Liver (tissue), 8 donors: ENCODE measurements at regions not wholly inside any gene's neighbourhood (a gene's known extent, or its start where the extent isn't known, plus 50 kb on each side); places are given as distances from the start of the nearest gene placed in this dataset.

Experiments
- DNase-seq: peaks from one replicate; pipeline ENCODE4 v3.0.0-alpha.2; 2017; ENCODE audit warnings: low spot score
- H3K27ac ChIP-seq, 2 donors: one replicate each; pipeline ENCODE4 v1.7.0; 2013; ENCODE audit warnings: inconsistent platforms in 2 of 2, low read length in 2 of 2, control low read depth in 1 of 2, low read depth in 1 of 2, mild to moderate bottlenecking in 1 of 2
- H3K27me3 ChIP-seq, 4 donors: one replicate each; pipeline versions ENCODE4 v1.6.1 to v1.7.0; 2013; ENCODE audit warnings: low read length in 3 of 4, inconsistent platforms in 1 of 4, mild to moderate bottlenecking in 1 of 4, moderate library complexity in 1 of 4; ENCODE audit not compliant: control insufficient read depth in 4 of 4, insufficient read depth in 4 of 4
- H3K36me3 ChIP-seq, 4 donors: one replicate each; pipeline versions ENCODE4 v1.6.1 to v1.7.0; 2013; ENCODE audit warnings: low read length in 3 of 4, mild to moderate bottlenecking in 3 of 4, low read depth in 1 of 4, moderate library complexity in 1 of 4; ENCODE audit not compliant: control insufficient read depth in 4 of 4, insufficient read depth in 3 of 4
- H3K4me1 ChIP-seq, 4 donors: one replicate each; pipeline versions ENCODE4 v1.6.1 to v1.7.0; 2013; ENCODE audit warnings: low read length in 3 of 4, mild to moderate bottlenecking in 3 of 4, moderate library complexity in 1 of 4; ENCODE audit not compliant: control insufficient read depth in 4 of 4, insufficient read depth in 4 of 4
- H3K4me3 ChIP-seq, 3 donors: one replicate each; pipeline versions ENCODE4 v1.6.1 to v1.7.0; 2013; ENCODE audit warnings: low read length in 3 of 3, control low read depth in 1 of 3, low read depth in 1 of 3, mild to moderate bottlenecking in 1 of 3
- H3K9ac ChIP-seq, 2 donors: one replicate each; pipeline ENCODE4 v1.7.0; 2013; ENCODE audit warnings: low read length in 2 of 2, mild to moderate bottlenecking in 2 of 2, moderate library complexity in 2 of 2, control low read depth in 1 of 2, low read depth in 1 of 2
- H3K9me3 ChIP-seq, 4 donors: one replicate each; pipeline versions ENCODE4 v1.6.1 to v1.7.0; 2013; ENCODE audit warnings: low read length in 3 of 4; ENCODE audit not compliant: control insufficient read depth in 4 of 4
- ATF3 ChIP-seq: IDR thresholded peaks from 2 replicates; pipeline ENCODE4 v1.6.1; 2016; ENCODE audit warnings: antibody characterized with exemption
- CTCF ChIP-seq: fragments of 150-350 bp; IDR thresholded peaks from 2 replicates; pipeline ENCODE4 v1.5.1; 2017; ENCODE audit warnings: improper control_type of control experiment, low read depth, low read length; ENCODE audit not compliant: missing input control
- EGR1 ChIP-seq, 2 donors: IDR thresholded peaks; 2 replicates each; pipeline ENCODE4 v1.6.1; 2016 to 2018; ENCODE audit warnings: antibody characterized with exemption in 2 of 2, low read depth in 2 of 2
- FOXA1 ChIP-seq: IDR thresholded peaks from 2 replicates; pipeline ENCODE4 v1.6.1; 2016; ENCODE audit warnings: antibody characterized with exemption
- FOXA2 ChIP-seq: IDR thresholded peaks from 2 replicates; pipeline ENCODE4 v1.6.1; 2016; ENCODE audit warnings: antibody characterized with exemption
- GABPA ChIP-seq, 2 donors: IDR thresholded peaks in 1 of 2; conservative IDR thresholded peaks in 1 of 2; 2 replicates each; pipeline ENCODE4 v1.6.1; 2016; ENCODE audit warnings: antibody characterized with exemption in 2 of 2, mild to moderate bottlenecking in 1 of 2, moderate library complexity in 1 of 2
- HNF4A ChIP-seq, 2 donors: conservative IDR thresholded peaks; 2 replicates each; pipeline ENCODE4 v1.6.1; 2016; ENCODE audit warnings: antibody characterized with exemption in 2 of 2, mild to moderate bottlenecking in 2 of 2
- HNF4G ChIP-seq: IDR thresholded peaks from 2 replicates; pipeline ENCODE4 v1.6.1; 2016; ENCODE audit warnings: antibody characterized with exemption
- NR2F2 ChIP-seq: IDR thresholded peaks from 2 replicates; pipeline ENCODE4 v1.6.1; 2016; ENCODE audit warnings: antibody characterized with exemption
- RAD21 ChIP-seq, 2 donors: IDR thresholded peaks; 2 replicates each; pipeline ENCODE4 v1.6.1; 2016; ENCODE audit warnings: antibody characterized with exemption in 2 of 2, mild to moderate bottlenecking in 2 of 2
- REST ChIP-seq: IDR thresholded peaks from 2 replicates; pipeline ENCODE4 v1.6.1; 2016; ENCODE audit warnings: antibody characterized with exemption, mild to moderate bottlenecking
- TAF1 ChIP-seq: conservative IDR thresholded peaks from 2 replicates; pipeline ENCODE4 v1.6.1; 2016; ENCODE audit warnings: antibody characterized with exemption, mild to moderate bottlenecking
- YY1 ChIP-seq: IDR thresholded peaks from 2 replicates; pipeline ENCODE4 v1.6.1; 2016; ENCODE audit warnings: antibody characterized with exemption, mild to moderate bottlenecking
- ZBTB33 ChIP-seq: IDR thresholded peaks from 2 replicates; pipeline ENCODE4 v1.6.1; 2016; ENCODE audit warnings: antibody characterized with exemption
- WGBS: extraction: QIAGEN DNeasy Blood & Tissue Kit; methylation state at CpG from one replicate; pipeline ENCODE4 v1.1.7; 2013; 5-methylcytosine and 5-hydroxymethylcytosine counted together
- donor health status: healthy.
- donor health status: healthy.
- donor health status: healthy.
- donor health status: healthy.
- donor health status: healthy.

- Histone ChIP-seq H3K4me3 (no peak overlapping the region), H3K9me3 (peaks cover 2 to 10% (median 6%) of the 10 kb centered on the region in 4 donors), H3K27me3 (no peaks in the 10 kb centered on the region), H3K4me1 (no peaks in the 10 kb centered on the region), H3K9ac (no peak overlapping the region), H3K36me3 (no peaks in the 10 kb centered on the region), H3K27ac (no peak overlapping the region)
- no peak for TF ChIP-seq RAD21 (IDR thresholded peaks at IDR 0.05)
- TF ChIP-seq REST = no peak
- no peak for TF ChIP-seq EGR1 (IDR thresholded peaks at IDR 0.05; ENCODE audit: low read depth in 2 of 2)
- TF ChIP-seq HNF4A (conservative IDR thresholded peaks at IDR 0.05) = no peak
- TF ChIP-seq YY1 = no peak
- no peak for TF ChIP-seq HNF4G
- TF ChIP-seq FOXA2 = no peak
- WGBS = 38% methylated on average over 2 of the region's 2 CpGs
- no peak for DNase-seq
These were observed 196.9 kb downstream of the TBX15 start for GRCh38 chr1:118791094-118791691.

- WGBS = 94% methylated on average over 1 of the region's 1 CpG
- Histone ChIP-seq H3K9ac (no peak overlapping the region), H3K27ac (no peak overlapping the region), H3K36me3 (no peaks in the 10 kb centered on the region), H3K27me3 (no peaks in the 10 kb centered on the region), H3K4me3 (no peak overlapping the region), H3K9me3 (peaks cover 2 to 8% (median 6%) of the 10 kb centered on the region in 4 donors), H3K4me1 (no peaks in the 10 kb centered on the region)
- DNase-seq = no peak
- TF ChIP-seq ZBTB33 (no peak), HNF4G (no peak), YY1 (no peak), EGR1 (IDR thresholded peaks at IDR 0.05; ENCODE audit: low read depth in 2 of 2) (no peak), CTCF (no peak), REST (no peak), GABPA (IDR thresholded peaks at IDR 0.05 in 1 of 2, conservative IDR thresholded peaks at IDR 0.05 in 1 of 2) (no peak), FOXA1 (no peak), NR2F2 (no peak), HNF4A (conservative IDR thresholded peaks at IDR 0.05) (no peak), ATF3 (no peak), RAD21 (IDR thresholded peaks at IDR 0.05) (no peak), TAF1 (no peak)
These were observed 199.7 kb downstream of the TBX15 start for GRCh38 chr1:118788463-118788862.
